PC-3 (cell line): ENCODE measurements at regions not wholly inside any gene's neighbourhood (a gene's known extent, or its start where the extent isn't known, plus 50 kb on each side); places are given as distances from the start of the nearest gene placed in this dataset.

Source experiments
- ATAC-seq: fragments of 200-7000 bp; cut with Tn5 transposase; 2 replicates; pipeline ENCODE4 v1.9.1; 2020; ENCODE audit warnings: mild to moderate bottlenecking, moderate library complexity
- BruUV-seq: library from RNA; stranded (reverse); fragments of 400-500 nt; replicated peaks from 2 replicates; lab custom pipeline; 2021; lab: Mats Ljungman, UMichigan
- CTCF ChIA-PET: fragments of 300-600 bp; sonication (Branson Sonifier 250); formaldehyde crosslinking; loops from one replicate; lab custom pipeline; 2022; ENCODE audit warnings: antibody characterized with exemption; lab: Charles Lee
- POLR2A ChIA-PET: fragments of 300-600 bp; sonication (Branson Sonifier 250); formaldehyde crosslinking; loops from one replicate; lab custom pipeline; 2022; ENCODE audit warnings: antibody characterized with exemption; ENCODE audit not compliant: unreplicated experiment; lab: Charles Lee
- DNase-seq: peaks from one replicate; pipeline ENCODE4 v3.0.0-alpha.2; 2015
- H2AFZ ChIP-seq: fragments of 300-600 bp; sonication (generic); 2 replicates; pipeline ENCODE4 v1.6.0; 2016; ENCODE audit warnings: antibody characterized with exemption, low read length
- H3F3A ChIP-seq: fragments of 300-600 bp; sonication (generic); one replicate; pipeline ENCODE4 v1.6.0; 2017; ENCODE audit warnings: antibody characterized with exemption, low read length, control low read depth, mild to moderate bottlenecking; ENCODE audit not compliant: unreplicated experiment
- H3K27ac ChIP-seq: fragments of 300-600 bp; sonication (generic); 2 replicates; pipeline ENCODE4 v1.5.1; 2016; ENCODE audit warnings: mild to moderate bottlenecking, low read length
- H3K27me3 ChIP-seq: fragments of 300-600 bp; sonication (generic); 2 replicates; pipeline ENCODE4 v1.6.1; 2016; ENCODE audit warnings: low read length, mixed read lengths
- H3K36me3 ChIP-seq: fragments of 300-600 bp; sonication (generic); 2 replicates; pipeline ENCODE4 v1.6.1; 2016; ENCODE audit warnings: low read depth, mixed run types, low read length, mixed read lengths
- H3K4me1 ChIP-seq: fragments of 300-600 bp; sonication (generic); 2 replicates; pipeline ENCODE4 v1.5.1; 2016; ENCODE audit warnings: low read length; ENCODE audit not compliant: insufficient read depth
- H3K4me2 ChIP-seq: fragments of 300-600 bp; sonication (generic); 2 replicates; pipeline ENCODE4 v1.6.0; 2016; ENCODE audit warnings: low read length
- H3K4me3 ChIP-seq: fragments of 300-600 bp; sonication (generic); 2 replicates; pipeline ENCODE4 v1.5.1; 2016; ENCODE audit warnings: mild to moderate bottlenecking, low read length, mixed read lengths
- H3K79me2 ChIP-seq: fragments of 300-600 bp; sonication (generic); 2 replicates; pipeline ENCODE4 v1.6.1; 2017; ENCODE audit warnings: low read length, mixed read lengths
- H3K9ac ChIP-seq: fragments of 300-600 bp; sonication (generic); 2 replicates; pipeline ENCODE4 v1.6.0; 2016; ENCODE audit warnings: mild to moderate bottlenecking, low read length
- H3K9me2 ChIP-seq: fragments of 300-600 bp; sonication (generic); replicated peaks from 2 replicates; pipeline ENCODE4 v1.6.1; 2016; ENCODE audit warnings: mixed run types, low read length, mixed read lengths
- H3K9me3 ChIP-seq: fragments of 300-600 bp; sonication (generic); 2 replicates; pipeline ENCODE4 v1.6.1; 2016; ENCODE audit warnings: low read length, mixed read lengths
- H4K20me1 ChIP-seq: fragments of 300-600 bp; sonication (generic); 2 replicates; pipeline ENCODE4 v1.6.1; 2016; ENCODE audit warnings: low read length, mixed read lengths
- EZH2 ChIP-seq: fragments of 300-600 bp; sonication (generic); IDR thresholded peaks from one replicate; pipeline ENCODE4 v1.6.1; 2017; ENCODE audit warnings: antibody characterized with exemption, mild to moderate bottlenecking, low read length; ENCODE audit not compliant: unreplicated experiment
- EZH2phosphoT487 ChIP-seq: fragments of 300-600 bp; sonication (generic); IDR thresholded peaks from 2 replicates; pipeline ENCODE4 v1.6.1; 2018; ENCODE audit warnings: mild to moderate bottlenecking, antibody characterized with exemption, low read length, borderline replicate concordance
- intact Hi-C: fragments of 100-400 bp; cut with micrococcal nuclease; formaldehyde crosslinking; loops from 2 replicates; pipeline ENCODE4 v1.9.0; 2023
- TF ChIP-seq, protein P1 (sequence below): fragments of 300-600 bp; sonication (generic); conservative IDR thresholded peaks from 2 replicates; pipeline ENCODE4 v1.5.1; 2017; ENCODE audit warnings: antibody characterized with exemption, low read depth, mild to moderate bottlenecking, low read length

DNA sequence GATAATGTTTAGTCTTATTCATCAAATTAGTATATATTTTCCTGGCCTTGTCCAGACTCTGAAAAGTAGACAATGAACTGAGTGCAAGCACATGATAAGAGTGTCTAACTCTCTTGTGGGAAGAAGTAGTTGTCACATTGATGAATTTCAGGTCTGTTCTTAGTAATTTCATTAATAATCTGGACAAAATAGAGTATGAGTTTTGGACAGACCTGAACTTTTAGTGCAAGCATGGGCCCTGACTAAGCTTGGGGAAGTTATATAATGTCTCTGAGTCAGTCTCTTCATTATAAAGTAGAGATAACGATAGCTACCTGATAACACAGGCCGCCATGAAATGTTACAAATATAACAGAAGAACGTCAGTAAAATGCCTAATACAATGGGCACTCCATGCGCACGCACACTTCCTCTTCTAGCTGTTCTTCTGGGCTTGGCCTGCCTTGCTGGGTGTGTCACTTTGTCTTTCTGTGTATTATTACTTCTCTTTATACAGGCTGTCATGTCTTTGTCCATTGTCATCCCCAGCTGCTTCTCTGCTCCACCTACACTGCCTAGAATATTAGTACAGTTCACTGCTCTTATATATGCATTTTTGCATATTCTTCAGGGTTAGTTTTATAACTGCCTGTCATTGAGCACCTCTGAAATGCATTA lies 129.1 kb upstream of the HTR2A start:
- no peak for DNase-seq
- no peaks in the 10 kb centered on the region for H3K36me3 ChIP-seq
- H3K79me2 ChIP-seq = no peaks in the 10 kb centered on the region
- no peak for ATAC-seq
- H4K20me1 ChIP-seq = no peaks in the 10 kb centered on the region
- no peaks in the 10 kb centered on the region for H3K9me2 ChIP-seq
- H3K27me3 ChIP-seq = no peaks in the 10 kb centered on the region
- H3K27ac ChIP-seq = no peak overlapping the region
- H3K4me1 ChIP-seq = no peaks in the 10 kb centered on the region
- CTCF ChIA-PET = no interaction called here
- no peak overlapping the region for H3K4me2 ChIP-seq
- no peak overlapping the region for H3K9ac ChIP-seq
- H3F3A ChIP-seq = no peaks in the 10 kb centered on the region
- no peak overlapping the region for H3K4me3 ChIP-seq
- POLR2A ChIA-PET = no interaction called here
- no peak overlapping the region for H2AFZ ChIP-seq
- no peak for TF ChIP-seq EZH2
- TF ChIP-seq, protein P1, sequence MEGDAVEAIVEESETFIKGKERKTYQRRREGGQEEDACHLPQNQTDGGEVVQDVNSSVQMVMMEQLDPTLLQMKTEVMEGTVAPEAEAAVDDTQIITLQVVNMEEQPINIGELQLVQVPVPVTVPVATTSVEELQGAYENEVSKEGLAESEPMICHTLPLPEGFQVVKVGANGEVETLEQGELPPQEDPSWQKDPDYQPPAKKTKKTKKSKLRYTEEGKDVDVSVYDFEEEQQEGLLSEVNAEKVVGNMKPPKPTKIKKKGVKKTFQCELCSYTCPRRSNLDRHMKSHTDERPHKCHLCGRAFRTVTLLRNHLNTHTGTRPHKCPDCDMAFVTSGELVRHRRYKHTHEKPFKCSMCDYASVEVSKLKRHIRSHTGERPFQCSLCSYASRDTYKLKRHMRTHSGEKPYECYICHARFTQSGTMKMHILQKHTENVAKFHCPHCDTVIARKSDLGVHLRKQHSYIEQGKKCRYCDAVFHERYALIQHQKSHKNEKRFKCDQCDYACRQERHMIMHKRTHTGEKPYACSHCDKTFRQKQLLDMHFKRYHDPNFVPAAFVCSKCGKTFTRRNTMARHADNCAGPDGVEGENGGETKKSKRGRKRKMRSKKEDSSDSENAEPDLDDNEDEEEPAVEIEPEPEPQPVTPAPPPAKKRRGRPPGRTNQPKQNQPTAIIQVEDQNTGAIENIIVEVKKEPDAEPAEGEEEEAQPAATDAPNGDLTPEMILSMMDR = no peak
- TF ChIP-seq EZH2phosphoT487 = no peak
- H3K9me3 ChIP-seq = no peaks in the 10 kb centered on the region
- intact Hi-C loops = no loop called here
- BruUV-seq = no TSS peak

DNA sequence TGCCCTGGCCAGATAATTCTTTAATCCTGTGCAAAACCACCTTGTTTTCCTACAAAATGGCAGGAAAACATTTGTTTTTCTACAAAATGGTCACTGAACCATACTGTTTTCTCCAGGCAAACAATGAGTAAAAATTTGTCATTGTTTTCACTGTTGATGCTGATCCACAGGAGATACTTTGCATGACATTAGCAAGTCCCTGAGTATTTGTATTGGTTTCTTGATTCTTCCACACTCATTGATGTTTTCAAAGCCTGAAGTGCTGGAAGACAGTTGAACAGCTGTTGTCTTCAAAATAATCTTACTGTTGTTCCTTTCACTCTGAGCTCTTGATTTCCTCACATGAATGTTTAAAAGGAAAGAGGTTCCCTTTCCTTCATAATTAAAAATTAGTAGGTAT lies 123.1 kb upstream of the HTR2A start:
- POLR2A ChIA-PET = no interaction called here
- no peaks in the 10 kb centered on the region for H3K9me2 ChIP-seq
- TF ChIP-seq EZH2 (no peak), EZH2phosphoT487 (no peak)
- TF ChIP-seq, protein P1 = no peak
- H3K9me3 ChIP-seq = no peaks in the 10 kb centered on the region
- ATAC-seq = peak; percentile 75
- peak overlapping the region; percentile 68 for H3K27ac ChIP-seq
- DNase-seq = peak; percentile 52
- 0 out of 2 replicates have a peak overlapping the region, but pooled peaks have one; percentile 6 for H3K4me2 ChIP-seq
- no peaks in the 10 kb centered on the region for H4K20me1 ChIP-seq
- CTCF ChIA-PET = no interaction called here
- no peaks in the 10 kb centered on the region for H3F3A ChIP-seq
- intact Hi-C loops = no loop called here
- H3K4me3 ChIP-seq = no peak overlapping the region
- peaks cover 8% of the 10 kb centered on the region for H3K4me1 ChIP-seq
- BruUV-seq = no TSS peak
- H3K36me3 ChIP-seq = no peaks in the 10 kb centered on the region
- no peak overlapping the region for H2AFZ ChIP-seq
- H3K27me3 ChIP-seq = no peaks in the 10 kb centered on the region
- H3K79me2 ChIP-seq = no peaks in the 10 kb centered on the region
- H3K9ac ChIP-seq = no peak overlapping the region

DNA sequence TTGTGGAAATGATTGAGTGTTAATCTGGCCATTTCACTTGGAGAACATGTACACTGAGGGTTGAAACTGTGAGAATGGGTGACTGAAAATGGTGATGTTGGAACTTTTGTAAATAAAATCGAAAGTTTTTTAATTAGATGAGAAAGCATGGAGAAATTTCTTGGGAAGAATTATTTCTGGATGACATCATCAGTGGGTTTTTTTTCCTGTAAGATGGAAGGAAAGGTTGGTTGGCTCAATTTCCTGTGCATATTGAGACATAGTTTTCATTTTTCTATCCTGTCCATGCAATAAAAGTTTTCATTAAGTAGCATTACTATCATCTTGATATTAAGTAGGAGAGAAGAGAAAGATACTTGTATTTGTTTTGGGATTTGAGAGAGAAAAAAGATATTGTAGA lies 120.6 kb upstream of the HTR2A start:
- POLR2A ChIA-PET = no interaction called here
- Histone ChIP-seq H3K27ac (no peak overlapping the region), H3K4me2 (no peak overlapping the region), H3K9me2 (no peaks in the 10 kb centered on the region), H4K20me1 (no peaks in the 10 kb centered on the region), H3F3A (no peaks in the 10 kb centered on the region), H3K9me3 (no peaks in the 10 kb centered on the region), H3K4me3 (no peak overlapping the region), H3K4me1 (peaks cover 8% of the 10 kb centered on the region), H3K9ac (no peak overlapping the region), H3K36me3 (no peaks in the 10 kb centered on the region), H3K27me3 (no peaks in the 10 kb centered on the region), H3K79me2 (no peaks in the 10 kb centered on the region), H2AFZ (no peak overlapping the region)
- BruUV-seq = no TSS peak
- intact Hi-C loops = no loop called here
- TF ChIP-seq EZH2phosphoT487 (no peak), EZH2 (no peak)
- TF ChIP-seq, protein P1 = no peak
- DNase-seq = no peak
- CTCF ChIA-PET = no interaction called here
- no peak for ATAC-seq
